GM03348 (cell line): ENCODE measurements at regions not wholly inside any gene's neighbourhood (a gene's known extent, or its start where the extent isn't known, plus 50 kb on each side); places are given as distances from the start of the nearest gene placed in this dataset.

Experiments used
- DNase-seq: peaks from one replicate; pipeline ENCODE4 v3.0.0; 2012; ENCODE audit warnings: low spot score

- DNase-seq = no peak
Observed at GRCh38 chr2:60294901-60295635, 258.4 kb downstream of the BCL11A start.

- no peak for DNase-seq
Observed at GRCh38 chr2:60292242-60292641, 261.2 kb downstream of the BCL11A start.

DNA sequence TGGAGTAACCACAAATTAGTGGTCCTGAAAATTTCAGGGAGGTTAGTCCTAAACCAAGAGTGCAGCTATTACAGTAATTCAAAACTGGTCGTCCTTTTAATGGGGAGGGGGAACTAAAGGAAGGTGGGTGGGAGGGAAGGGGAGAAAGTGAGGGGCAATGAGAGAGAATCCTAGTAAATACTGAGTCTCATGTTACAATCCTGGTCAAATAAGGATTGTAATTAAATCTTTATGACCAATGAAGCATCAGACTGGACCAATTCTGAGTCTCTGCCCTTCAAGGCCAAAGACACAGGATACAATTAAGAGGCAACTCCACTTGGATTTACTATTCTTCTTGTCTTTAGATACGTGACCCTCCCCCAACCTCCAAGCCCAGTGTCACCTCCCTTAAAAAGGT, 262.9 kb downstream of the BCL11A start:
- no peak for DNase-seq

DNA sequence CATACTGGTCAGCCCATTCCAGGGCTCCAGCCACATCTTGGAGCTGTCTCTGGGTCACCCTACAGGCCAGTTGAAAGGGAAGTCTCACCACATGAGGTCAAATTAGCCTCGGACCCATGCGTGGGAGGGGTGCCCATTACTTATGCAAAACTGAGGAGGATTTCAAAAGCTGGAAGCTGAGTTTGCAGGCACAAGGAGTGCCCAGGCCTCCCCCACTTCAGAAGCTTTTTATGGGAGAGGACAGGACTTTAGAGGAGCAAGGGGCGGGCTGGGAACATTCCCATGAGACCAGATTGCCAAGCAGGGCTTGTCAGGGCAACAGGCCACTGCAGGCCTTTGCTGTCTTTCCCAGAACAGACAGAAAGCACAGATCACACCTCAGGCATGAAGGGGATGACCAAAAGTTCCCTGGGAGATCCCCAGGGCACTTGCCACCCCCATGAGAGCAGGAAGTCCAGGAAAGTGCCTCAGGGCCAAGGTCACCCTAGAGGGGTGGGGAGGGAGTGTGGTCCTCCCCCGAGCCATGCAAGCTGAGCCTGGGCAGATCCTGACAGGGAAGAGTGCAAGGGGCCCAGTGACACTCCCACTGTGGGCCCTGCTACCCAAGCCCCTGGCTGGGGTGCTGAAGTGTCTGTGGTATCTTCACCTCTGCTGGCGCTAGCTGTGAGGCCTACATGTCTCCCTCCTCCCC, 267.7 kb downstream of the BCL11A start:
- DNase-seq = no peak

DNA sequence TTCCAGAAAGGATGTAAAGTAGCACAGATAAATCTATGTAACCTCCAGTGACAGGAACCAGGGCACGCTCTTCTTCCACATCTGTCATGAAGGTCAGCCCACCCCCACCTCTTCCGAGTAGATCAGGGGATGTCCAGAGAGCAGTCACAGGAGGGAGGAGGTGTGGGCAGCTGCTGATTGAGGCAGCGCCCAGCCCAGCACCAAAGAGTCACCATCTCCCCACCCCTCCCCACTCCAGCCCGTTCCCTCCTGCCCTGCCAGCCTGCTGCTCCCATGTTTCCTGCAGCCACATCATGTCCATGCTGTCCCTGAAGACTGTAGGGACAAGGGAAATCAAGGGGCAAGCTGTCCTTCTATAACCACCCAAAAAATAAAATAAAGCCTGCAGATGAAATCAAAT, 269.8 kb downstream of the BCL11A start:
- DNase-seq = no peak

GRCh38 chr2:60282886-60283285, 270.6 kb downstream of the BCL11A start:
- DNase-seq = no peak

DNA sequence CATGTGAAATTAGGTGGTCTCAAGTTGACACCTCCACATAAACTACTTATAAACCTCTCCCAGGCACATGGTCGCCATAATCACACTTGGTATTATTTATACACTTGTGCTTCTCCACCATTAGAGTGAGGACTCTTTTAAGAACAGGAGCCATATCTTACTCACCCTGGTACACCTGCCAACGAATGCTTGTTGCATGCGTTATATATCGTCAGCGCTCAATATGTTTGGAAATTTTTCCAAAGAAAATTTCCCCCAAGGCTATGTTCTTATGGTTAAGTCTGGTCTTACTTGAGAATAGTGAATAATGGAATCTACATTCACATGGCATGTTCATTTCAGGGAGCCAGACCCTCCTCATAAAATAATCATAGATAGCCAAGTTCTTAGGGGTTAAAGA, 271.7 kb downstream of the BCL11A start:
- no peak for DNase-seq

GRCh38 chr2:60280238-60280637, 273.2 kb downstream of the BCL11A start:
- no peak for DNase-seq

- DNase-seq = no peak
Observed at GRCh38 chr2:60278906-60279305, 274.5 kb downstream of the BCL11A start.

GRCh38 chr2:60275958-60276357, 277.5 kb downstream of the BCL11A start:
- no peak for DNase-seq

- DNase-seq = no peak
Observed at GRCh38 chr2:60273836-60274235, 279.6 kb downstream of the BCL11A start.

- no peak for DNase-seq
Observed at GRCh38 chr2:60271713-60272112, 281.7 kb downstream of the BCL11A start.

GRCh38 chr2:60271131-60271530, 282.3 kb downstream of the BCL11A start:
- DNase-seq = no peak

DNA sequence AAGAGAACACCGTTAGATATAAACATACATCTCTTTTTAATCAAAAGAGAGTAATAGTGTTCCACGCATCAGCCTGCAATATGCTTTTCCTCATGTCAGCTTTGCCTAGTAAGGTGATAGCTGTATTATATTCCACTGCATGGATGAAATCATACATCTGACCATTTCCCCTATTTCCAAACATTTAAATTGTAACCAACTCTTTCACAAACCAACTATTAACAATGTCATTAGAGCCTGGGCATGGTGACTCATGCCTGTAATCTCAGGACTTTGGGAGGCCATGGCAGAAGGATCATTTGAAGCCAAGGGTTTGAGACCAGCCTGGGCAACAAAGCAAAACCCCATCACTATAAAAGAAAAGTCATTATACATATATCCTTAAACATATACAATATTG, 284.8 kb downstream of the BCL11A start:
- no peak for DNase-seq

DNA sequence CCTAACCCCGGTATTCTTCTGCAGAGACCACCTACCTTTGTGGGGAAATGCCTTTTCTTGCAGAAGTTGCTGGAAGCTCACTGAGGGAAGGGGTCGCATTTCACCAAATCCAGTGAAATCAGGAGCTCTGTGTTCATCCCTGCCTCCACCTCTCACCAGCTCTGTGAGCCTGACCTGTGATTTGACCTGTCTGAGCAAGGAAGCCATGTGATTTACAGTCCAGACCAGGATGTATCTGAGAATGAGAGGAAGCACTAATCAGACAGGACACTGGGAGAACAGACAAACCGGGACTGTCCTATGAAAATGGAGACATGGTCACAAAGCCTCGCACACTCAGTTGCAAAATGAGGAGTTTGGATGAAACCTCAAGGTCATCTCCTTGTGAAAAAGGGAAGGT, 285.4 kb downstream of the BCL11A start:
- DNase-seq = no peak

GRCh38 chr2:60267122-60267521, 286.3 kb downstream of the BCL11A start:
- no peak for DNase-seq

DNA sequence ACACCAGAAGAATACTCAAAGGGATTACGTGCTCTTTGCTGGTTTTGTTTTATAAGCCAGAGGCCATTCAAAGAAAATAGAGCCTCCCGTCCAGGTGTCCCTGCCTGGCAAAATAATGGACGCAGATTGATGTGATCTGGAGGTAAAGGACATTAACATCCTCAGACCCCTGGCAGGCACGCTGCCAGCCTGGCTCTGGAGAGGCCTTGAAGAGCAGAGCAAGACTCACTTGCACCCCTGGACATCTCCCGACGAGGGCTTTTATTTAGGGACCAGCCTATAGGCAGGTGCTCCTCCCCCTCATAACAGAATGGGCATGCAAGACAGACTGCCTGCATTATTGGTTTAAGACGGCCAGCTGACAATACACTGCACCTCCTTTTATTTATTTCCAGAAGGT, 291.3 kb downstream of the BCL11A start:
- no peak for DNase-seq

DNA sequence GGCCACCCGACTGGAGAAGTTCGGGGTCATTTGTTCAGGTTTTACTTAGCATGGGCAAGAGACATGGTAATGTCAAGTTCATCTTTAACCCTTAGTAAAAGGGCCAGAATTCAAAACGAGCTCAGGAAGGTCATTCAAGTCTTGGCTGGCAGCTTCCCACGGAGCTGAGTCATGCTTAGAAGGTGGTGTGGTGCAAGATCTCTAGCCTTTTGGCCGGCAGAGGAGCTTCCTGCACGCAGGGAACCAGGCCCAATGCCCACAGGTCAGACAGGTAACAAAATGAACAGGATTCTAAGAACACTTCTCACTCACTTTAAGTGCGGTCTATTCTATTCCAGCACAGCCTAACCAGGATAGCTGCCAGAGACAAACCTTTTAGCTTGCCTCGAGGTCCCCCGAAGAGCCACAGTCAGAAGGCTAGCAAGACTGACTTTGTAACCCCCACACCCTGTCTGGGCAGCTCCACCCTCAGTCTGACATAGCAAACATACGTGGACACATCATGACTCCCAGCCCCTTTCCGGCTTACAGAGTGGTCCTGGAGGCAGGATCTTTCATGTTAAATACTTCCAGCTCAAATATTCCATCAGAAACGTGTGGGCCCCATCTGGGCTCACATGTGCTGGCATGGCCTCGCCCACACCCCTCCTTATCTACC, 292.7 kb downstream of the BCL11A start:
- no peak for DNase-seq

DNA sequence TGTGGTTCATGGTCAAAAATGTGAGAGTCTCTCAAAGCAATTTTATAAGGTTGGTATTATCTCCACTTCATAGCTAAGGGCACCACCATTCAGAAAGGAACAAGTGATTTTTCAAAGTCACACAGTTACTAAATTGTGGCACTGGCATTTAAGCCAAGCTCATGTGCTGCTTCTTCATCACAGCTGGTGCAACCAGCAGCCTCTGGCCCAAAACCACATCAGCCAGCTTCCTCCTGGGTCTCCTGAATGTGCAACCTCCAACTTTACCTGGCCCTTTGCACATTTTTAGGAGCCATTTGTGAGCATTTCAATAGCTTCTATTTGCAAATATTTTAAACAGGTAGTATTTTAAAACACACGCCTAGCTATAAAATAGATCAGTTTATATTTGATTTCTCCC, 293.7 kb downstream of the BCL11A start:
- no peak for DNase-seq

DNA sequence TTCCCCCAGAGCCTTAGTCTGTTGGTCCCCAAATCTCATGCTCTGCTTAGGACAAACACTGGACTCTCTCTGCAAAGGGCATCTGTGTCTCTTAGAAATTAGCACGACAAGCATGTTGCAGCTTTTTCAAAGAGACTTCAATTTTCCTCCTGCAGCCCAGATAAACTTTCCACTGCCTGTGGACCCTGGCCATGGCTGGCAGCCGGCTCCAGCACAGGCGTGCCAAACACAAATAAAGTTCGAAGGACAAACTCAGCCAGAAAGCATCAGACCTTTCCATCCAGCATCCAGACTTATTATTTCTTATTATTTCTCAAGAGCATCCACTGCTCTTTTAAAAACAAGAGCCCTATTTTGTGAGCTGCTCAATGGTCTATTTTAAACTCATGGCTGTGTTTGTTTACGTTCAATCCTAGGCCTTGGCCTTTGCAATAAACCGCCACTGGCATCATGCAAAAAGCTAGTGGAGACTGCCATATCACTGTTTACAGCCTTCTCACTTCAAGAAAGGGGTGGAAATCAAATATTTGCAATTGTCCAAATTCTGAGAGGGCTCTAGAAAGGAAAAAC, 300.8 kb downstream of the BCL11A start:
- DNase-seq = no peak

DNA sequence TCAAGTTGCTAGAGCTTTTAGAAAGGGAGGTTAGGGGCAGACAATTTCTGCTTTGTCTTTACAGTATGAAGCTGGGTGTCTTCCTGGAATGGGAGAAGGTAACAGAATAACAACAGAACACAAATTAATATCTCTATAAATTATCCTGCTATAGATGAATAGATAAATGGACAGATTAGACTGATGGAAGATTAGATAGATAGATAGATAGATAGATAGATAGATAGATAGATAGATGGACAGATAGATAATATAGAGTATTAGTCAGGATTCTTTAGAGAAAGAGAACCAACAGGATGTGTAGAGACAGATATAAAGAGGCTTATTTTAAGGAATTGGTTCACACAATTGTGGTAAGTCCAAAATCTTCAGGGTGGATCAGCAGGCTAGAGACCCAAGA, 302.2 kb downstream of the BCL11A start:
- no peak for DNase-seq

GRCh38 chr2:60249879-60250278, 303.6 kb downstream of the BCL11A start:
- no peak for DNase-seq

GRCh38 chr2:60247471-60247870, 306.0 kb downstream of the BCL11A start:
- no peak for DNase-seq
